Keratinocyte (primary cell): ENCODE measurements at regions not wholly inside any gene's neighbourhood (a gene's known extent, or its start where the extent isn't known, plus 50 kb on each side); places are given as distances from the start of the nearest gene placed in this dataset.

Experiments
- CTCF ChIP-seq, 3 experiments: IDR thresholded peaks in 1 of 3; conservative IDR thresholded peaks in 1 of 3; optimal IDR thresholded peaks in 1 of 3; 2 replicates in 2 of 3; 3 replicates in 1 of 3; pipeline versions ENCODE3 to v1.5.1; 2011; ENCODE audit warnings: low read length in 3 of 3, mild to moderate bottlenecking in 3 of 3, moderate library complexity in 2 of 3, control low read depth in 1 of 3, inconsistent platforms in 1 of 3; ENCODE audit not compliant: insufficient read depth in 2 of 3; ENCODE audit errors: extremely low read depth in 1 of 3
- EZH2 ChIP-seq: IDR thresholded peaks from one replicate; pipeline ENCODE4 v1.6.1; 2012; ENCODE audit warnings: inconsistent platforms, mild to moderate bottlenecking, low read length, moderate library complexity

GRCh38 chr17:14926073-14926472, 339.1 kb downstream of the PMP22 start:
- TF ChIP-seq EZH2 (no peak), CTCF (optimal IDR thresholded peaks at IDR 0.05 in 1 of 3, IDR thresholded peaks at IDR 0.05 in 1 of 3, conservative IDR thresholded peaks at IDR 0.05 in 1 of 3; ENCODE audit: extremely low read depth in 1 of 3, insufficient read depth in 2 of 3, low read length in 3 of 3) (no peak)
